B cell (primary cell): ENCODE measurements at regions not wholly inside any gene's neighbourhood (a gene's known extent, or its start where the extent isn't known, plus 50 kb on each side); places are given as distances from the start of the nearest gene placed in this dataset.

ENCODE experiments used
- EZH2 ChIP-seq: IDR thresholded peaks from 2 replicates; pipeline ENCODE4 v1.6.1; 2012; ENCODE audit warnings: borderline replicate concordance, low read depth, mild to moderate bottlenecking, moderate library complexity, low read length; ENCODE audit not compliant: insufficient read depth, poor library complexity, severe bottlenecking
- TF ChIP-seq, protein P1 (sequence below): fragments of 200-600 bp; IDR thresholded peaks from one replicate; pipeline ENCODE4 v1.8.0; 2022; ENCODE audit warnings: antibody characterized with exemption, mild to moderate bottlenecking

DNA sequence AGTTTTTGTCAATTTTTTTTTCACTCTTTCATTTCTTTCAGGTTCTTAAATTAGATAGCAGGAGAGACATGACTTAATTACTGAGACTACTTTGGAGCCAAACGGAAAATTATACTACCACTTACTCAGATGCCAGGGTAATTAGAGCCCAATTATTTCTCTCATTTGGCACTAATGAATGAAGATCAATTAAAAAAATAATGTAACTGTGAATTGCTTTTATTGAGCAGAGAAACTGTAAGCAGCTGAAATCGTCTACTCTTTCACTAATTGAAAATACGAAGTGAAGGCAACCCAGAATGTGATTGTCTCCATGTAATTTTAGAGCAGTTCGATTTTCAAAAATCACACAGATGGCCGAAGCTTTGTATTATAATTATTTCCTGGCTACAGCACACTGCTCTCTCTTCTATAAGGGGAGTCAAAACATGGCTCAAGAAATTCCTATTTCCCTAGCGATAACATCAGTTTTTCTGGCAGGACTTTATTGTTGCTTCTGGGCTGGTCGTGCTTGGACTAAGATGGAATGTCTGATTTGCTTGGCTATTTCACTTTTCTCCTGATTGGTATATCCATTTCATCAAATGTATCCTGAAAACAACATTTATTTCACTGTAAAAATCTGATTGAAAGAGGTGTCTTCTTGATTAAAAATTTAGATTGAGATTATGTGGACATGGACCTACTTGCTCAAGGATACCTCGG is 55.8 kb upstream of the PDZRN3 start:
- TF ChIP-seq EZH2: no peak
- TF ChIP-seq, protein P1, sequence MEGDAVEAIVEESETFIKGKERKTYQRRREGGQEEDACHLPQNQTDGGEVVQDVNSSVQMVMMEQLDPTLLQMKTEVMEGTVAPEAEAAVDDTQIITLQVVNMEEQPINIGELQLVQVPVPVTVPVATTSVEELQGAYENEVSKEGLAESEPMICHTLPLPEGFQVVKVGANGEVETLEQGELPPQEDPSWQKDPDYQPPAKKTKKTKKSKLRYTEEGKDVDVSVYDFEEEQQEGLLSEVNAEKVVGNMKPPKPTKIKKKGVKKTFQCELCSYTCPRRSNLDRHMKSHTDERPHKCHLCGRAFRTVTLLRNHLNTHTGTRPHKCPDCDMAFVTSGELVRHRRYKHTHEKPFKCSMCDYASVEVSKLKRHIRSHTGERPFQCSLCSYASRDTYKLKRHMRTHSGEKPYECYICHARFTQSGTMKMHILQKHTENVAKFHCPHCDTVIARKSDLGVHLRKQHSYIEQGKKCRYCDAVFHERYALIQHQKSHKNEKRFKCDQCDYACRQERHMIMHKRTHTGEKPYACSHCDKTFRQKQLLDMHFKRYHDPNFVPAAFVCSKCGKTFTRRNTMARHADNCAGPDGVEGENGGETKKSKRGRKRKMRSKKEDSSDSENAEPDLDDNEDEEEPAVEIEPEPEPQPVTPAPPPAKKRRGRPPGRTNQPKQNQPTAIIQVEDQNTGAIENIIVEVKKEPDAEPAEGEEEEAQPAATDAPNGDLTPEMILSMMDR: no peak
